ENCODE measurements at regions not wholly inside any gene's neighbourhood (a gene's known extent, or its start where the extent isn't known, plus 50 kb on each side); places are given as distances from the start of the nearest gene placed in this dataset.

- Histone ChIP-seq H3K4me1 (ENCODE audit: insufficient read depth) (no peaks in the 10 kb centered on the region), H3K27ac (no peak overlapping the region), H3K4me3 (no peak overlapping the region), H4K20me1 (ENCODE audit: insufficient read depth, poor library complexity, severe bottlenecking) (no peaks in the 10 kb centered on the region), H3K27me3 (no peaks in the 10 kb centered on the region), H3K9me3 (ENCODE audit: low read depth) (no peaks in the 10 kb centered on the region), H3K36me3 (replicated peaks; ENCODE audit: insufficient read depth, low read depth) (no peaks in the 10 kb centered on the region), H2AFZ (no peak overlapping the region), H3K9me2 (replicated peaks; ENCODE audit: insufficient read depth) (no peaks in the 10 kb centered on the region), H3K4me2 (no peak overlapping the region), H3K79me2 (no peaks in the 10 kb centered on the region)
- no peak for TF ChIP-seq EZH2phosphoT487 (IDR thresholded peaks at IDR 0.05; ENCODE audit: low read depth, severe bottlenecking, unreplicated experiment)
- TF ChIP-seq EZH2 (IDR thresholded peaks at IDR 0.05; ENCODE audit: borderline replicate concordance), result no peak
- DNase-seq (ENCODE audit: low spot score), result no peak
- WGBS (ENCODE audit: low lambda C conversion rate, missing lambda C conversion rate), result 94% methylated on average over 4 of the region's 4 CpGs
Measured at GRCh38 chr10:47243356-47243755, 56.6 kb upstream of the GDF10 start.

- Histone ChIP-seq H3K27me3 (no peaks in the 10 kb centered on the region), H4K20me1 (ENCODE audit: insufficient read depth, poor library complexity, severe bottlenecking) (no peaks in the 10 kb centered on the region), H3K4me2 (no peak overlapping the region), H2AFZ (no peak overlapping the region), H3K4me3 (no peak overlapping the region), H3K79me2 (no peaks in the 10 kb centered on the region), H3K4me1 (ENCODE audit: insufficient read depth) (no peaks in the 10 kb centered on the region), H3K36me3 (replicated peaks; ENCODE audit: insufficient read depth, low read depth) (no peaks in the 10 kb centered on the region), H3K27ac (no peak overlapping the region), H3K9me2 (replicated peaks; ENCODE audit: insufficient read depth) (no peaks in the 10 kb centered on the region), H3K9me3 (ENCODE audit: low read depth) (no peaks in the 10 kb centered on the region)
- TF ChIP-seq EZH2 (IDR thresholded peaks at IDR 0.05; ENCODE audit: borderline replicate concordance) (no peak), CTCF (IDR thresholded peaks at IDR 0.05; ENCODE audit: poor library complexity) (no peak), EZH2phosphoT487 (IDR thresholded peaks at IDR 0.05; ENCODE audit: low read depth, severe bottlenecking, unreplicated experiment) (no peak)
- WGBS (ENCODE audit: low lambda C conversion rate, missing lambda C conversion rate), result 85% methylated on average over 4 of the region's 4 CpGs
- DNase-seq (ENCODE audit: low spot score), result no peak
Measured at GRCh38 chr10:47243791-47244190, 56.2 kb upstream of the GDF10 start.

- Histone ChIP-seq H3K9me3 (ENCODE audit: low read depth) (no peaks in the 10 kb centered on the region), H3K9me2 (replicated peaks; ENCODE audit: insufficient read depth) (no peaks in the 10 kb centered on the region), H4K20me1 (ENCODE audit: insufficient read depth, poor library complexity, severe bottlenecking) (no peaks in the 10 kb centered on the region), H3K27me3 (no peaks in the 10 kb centered on the region), H3K36me3 (replicated peaks; ENCODE audit: insufficient read depth, low read depth) (no peaks in the 10 kb centered on the region), H3K4me3 (no peak overlapping the region), H3K4me2 (no peak overlapping the region), H3K79me2 (no peaks in the 10 kb centered on the region), H2AFZ (no peak overlapping the region), H3K4me1 (ENCODE audit: insufficient read depth) (no peaks in the 10 kb centered on the region), H3K27ac (no peak overlapping the region)
- DNase-seq (ENCODE audit: low spot score), result no peak
- WGBS (ENCODE audit: low lambda C conversion rate, missing lambda C conversion rate), result 85% methylated on average over 13 of the region's 15 CpGs
- no peak for TF ChIP-seq EZH2 (IDR thresholded peaks at IDR 0.05; ENCODE audit: borderline replicate concordance)
- TF ChIP-seq EZH2phosphoT487 (IDR thresholded peaks at IDR 0.05; ENCODE audit: low read depth, severe bottlenecking, unreplicated experiment), result no peak
- TF ChIP-seq CTCF (IDR thresholded peaks at IDR 0.05; ENCODE audit: poor library complexity), result no peak
Measured at GRCh38 chr10:47244560-47245500, 55.2 kb upstream of the GDF10 start.

- no peak for TF ChIP-seq CTCF (IDR thresholded peaks at IDR 0.05; ENCODE audit: poor library complexity)
- no peaks in the 10 kb centered on the region for H3K4me1 ChIP-seq (ENCODE audit: insufficient read depth)
Measured at GRCh38 chr10:47245731-47246350, 54.2 kb upstream of the GDF10 start.

More at GRCh38 chr10:47245731-47246350, 54.2 kb upstream of the GDF10 start:
- WGBS (ENCODE audit: low lambda C conversion rate, missing lambda C conversion rate), result 87% methylated on average over 6 of the region's 6 CpGs
- no peaks in the 10 kb centered on the region for H3K9me3 ChIP-seq (ENCODE audit: low read depth)
- H2AFZ ChIP-seq, result no peak overlapping the region
- H4K20me1 ChIP-seq (ENCODE audit: insufficient read depth, poor library complexity, severe bottlenecking), result no peaks in the 10 kb centered on the region
- H3K4me2 ChIP-seq, result no peak overlapping the region
- no peak for DNase-seq (ENCODE audit: low spot score)
- no peaks in the 10 kb centered on the region for H3K27me3 ChIP-seq
- no peaks in the 10 kb centered on the region for H3K79me2 ChIP-seq
- no peaks in the 10 kb centered on the region for H3K36me3 ChIP-seq (replicated peaks; ENCODE audit: insufficient read depth, low read depth)
- no peak overlapping the region for H3K27ac ChIP-seq
- H3K4me3 ChIP-seq, result no peak overlapping the region
- no peaks in the 10 kb centered on the region for H3K9me2 ChIP-seq (replicated peaks; ENCODE audit: insufficient read depth)

Data from hepatocyte (in vitro differentiated cells).